Activated CD8-positive, alpha-beta T cell treated with anti-CD3 and anti-CD28 coated beads for 36 hours (primary cell): ENCODE measurements at regions not wholly inside any gene's neighbourhood (a gene's known extent, or its start where the extent isn't known, plus 50 kb on each side); places are given as distances from the start of the nearest gene placed in this dataset.

ENCODE experiments used
- ATAC-seq: fragments of 200-7000 bp; cut with Tn5 transposase; one replicate; pipeline ENCODE4 v1.10.0; 2021; ENCODE audit warnings: mild to moderate bottlenecking, moderate library complexity
- CTCF ChIA-PET: fragments of 350-600 bp; sonication (Branson Sonifier 250); formaldehyde crosslinking; loops from one replicate; lab custom pipeline; 2021; ENCODE audit warnings: antibody characterized with exemption; lab: Charles Lee
- POLR2A ChIA-PET: fragments of 350-600 bp; sonication (Branson Sonifier 250); formaldehyde crosslinking; loops from one replicate; lab custom pipeline; 2021; ENCODE audit warnings: antibody characterized with exemption; lab: Charles Lee
- DNase-seq: peaks from one replicate; pipeline ENCODE4 v3.0.0-alpha.2; 2020
- H3K27ac Mint-ChIP-seq: one replicate; pipeline ENCODE4 v1.8.0; 2021; ENCODE audit warnings: mild to moderate bottlenecking, mixed read lengths
- H3K27me3 Mint-ChIP-seq: one replicate; pipeline ENCODE4 v1.8.0; 2021; ENCODE audit warnings: mixed read lengths
- H3K36me3 Mint-ChIP-seq: one replicate; pipeline ENCODE4 v1.8.0; 2021; ENCODE audit warnings: low read depth, mixed read lengths
- H3K4me1 Mint-ChIP-seq: one replicate; pipeline ENCODE4 v1.8.0; 2021; ENCODE audit warnings: low read depth, mixed read lengths
- H3K4me3 Mint-ChIP-seq: one replicate; pipeline ENCODE4 v1.8.0; 2021; ENCODE audit warnings: mild to moderate bottlenecking, moderate library complexity, mixed read lengths
- H3K9me3 Mint-ChIP-seq: one replicate; pipeline ENCODE4 v1.8.0; 2021; ENCODE audit warnings: mixed read lengths
- intact Hi-C: fragments of 100-400 bp; cut with micrococcal nuclease; formaldehyde crosslinking; loops from one replicate; pipeline ENCODE4 v1.10.0; 2022
- TF ChIP-seq, protein P1 (sequence below): fragments of 200-600 bp; IDR thresholded peaks from one replicate; pipeline ENCODE4 v1.8.0; 2022; ENCODE audit warnings: antibody characterized with exemption, mild to moderate bottlenecking

DNA sequence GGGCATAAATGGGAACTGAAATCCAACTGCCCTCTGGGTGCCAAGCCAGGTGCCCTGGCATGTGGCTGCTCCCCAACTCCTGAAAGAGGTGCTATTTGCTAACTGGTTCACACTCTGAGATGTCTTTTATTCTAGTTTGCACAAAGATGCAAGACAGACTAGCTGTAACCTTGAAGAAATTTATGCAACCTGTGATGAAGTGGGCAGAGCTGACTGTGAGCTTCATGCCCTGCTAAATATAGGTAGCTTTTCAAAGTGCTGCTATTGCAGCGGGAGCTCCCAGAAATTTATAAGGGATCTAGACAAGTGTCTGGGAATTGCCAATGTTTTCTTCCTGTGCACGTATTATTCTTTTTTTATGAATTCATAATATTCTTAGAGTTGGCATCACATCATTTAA lies 517.5 kb downstream of the RNF144B start:
- TF ChIP-seq, protein P1, sequence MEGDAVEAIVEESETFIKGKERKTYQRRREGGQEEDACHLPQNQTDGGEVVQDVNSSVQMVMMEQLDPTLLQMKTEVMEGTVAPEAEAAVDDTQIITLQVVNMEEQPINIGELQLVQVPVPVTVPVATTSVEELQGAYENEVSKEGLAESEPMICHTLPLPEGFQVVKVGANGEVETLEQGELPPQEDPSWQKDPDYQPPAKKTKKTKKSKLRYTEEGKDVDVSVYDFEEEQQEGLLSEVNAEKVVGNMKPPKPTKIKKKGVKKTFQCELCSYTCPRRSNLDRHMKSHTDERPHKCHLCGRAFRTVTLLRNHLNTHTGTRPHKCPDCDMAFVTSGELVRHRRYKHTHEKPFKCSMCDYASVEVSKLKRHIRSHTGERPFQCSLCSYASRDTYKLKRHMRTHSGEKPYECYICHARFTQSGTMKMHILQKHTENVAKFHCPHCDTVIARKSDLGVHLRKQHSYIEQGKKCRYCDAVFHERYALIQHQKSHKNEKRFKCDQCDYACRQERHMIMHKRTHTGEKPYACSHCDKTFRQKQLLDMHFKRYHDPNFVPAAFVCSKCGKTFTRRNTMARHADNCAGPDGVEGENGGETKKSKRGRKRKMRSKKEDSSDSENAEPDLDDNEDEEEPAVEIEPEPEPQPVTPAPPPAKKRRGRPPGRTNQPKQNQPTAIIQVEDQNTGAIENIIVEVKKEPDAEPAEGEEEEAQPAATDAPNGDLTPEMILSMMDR = no peak
- intact Hi-C loops = no loop called here
- Mint-ChIP-seq H3K27me3 (no peaks in the 10 kb centered on the region), H3K4me1 (no peaks in the 10 kb centered on the region), H3K36me3 (no peaks in the 10 kb centered on the region), H3K9me3 (no peaks in the 10 kb centered on the region), H3K27ac (no peak overlapping the region), H3K4me3 (no peak overlapping the region)
- CTCF ChIA-PET = no interaction called here
- DNase-seq = no peak
- no peak for ATAC-seq
- POLR2A ChIA-PET = no interaction called here

DNA sequence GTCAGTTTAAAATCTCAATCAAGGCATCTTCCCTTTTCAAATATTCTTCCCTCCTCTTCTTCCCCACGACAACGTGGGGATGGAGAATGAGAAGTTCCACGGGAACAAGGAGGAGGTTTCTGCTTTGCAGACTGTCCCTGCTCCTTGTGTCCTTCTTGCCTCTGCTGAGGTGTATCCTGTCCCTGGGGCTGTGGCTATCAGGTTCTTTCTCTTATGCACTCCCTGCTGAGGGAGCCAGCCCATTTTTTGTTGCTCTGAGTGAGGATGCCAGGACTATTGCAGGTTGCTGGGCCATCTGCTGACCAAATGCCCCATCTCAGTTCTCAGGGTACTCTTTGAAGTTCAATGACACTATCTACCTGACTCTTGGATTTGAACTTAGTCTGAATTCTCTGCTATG lies 533.6 kb downstream of the RNF144B start:
- POLR2A ChIA-PET = no interaction called here
- H3K27ac Mint-ChIP-seq = no peak overlapping the region

DNA sequence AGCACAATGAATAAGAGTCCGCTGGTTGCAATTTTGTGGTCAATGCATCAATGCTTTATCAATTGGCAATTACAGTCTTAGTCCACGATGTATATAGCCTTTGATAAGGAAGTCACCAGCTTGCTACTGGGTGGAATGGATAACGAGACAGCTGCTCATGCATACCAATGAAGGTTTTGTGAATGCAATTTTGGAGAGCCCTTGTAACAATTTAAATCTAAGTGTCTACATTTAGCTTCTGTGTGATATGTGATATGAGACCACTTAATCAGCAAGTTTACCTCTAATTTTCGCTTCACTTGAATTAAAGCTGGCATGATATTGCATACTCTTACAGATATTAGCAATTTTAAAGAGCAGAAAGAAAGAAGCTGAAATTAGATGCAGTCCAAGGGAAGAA lies 543.9 kb downstream of the RNF144B start:
- CTCF ChIA-PET = no interaction called here
- POLR2A ChIA-PET = no interaction called here

More for the DNA sequence above, 533.6 kb downstream of the RNF144B start:
- CTCF ChIA-PET = no interaction called here
- Mint-ChIP-seq H3K27me3 (no peaks in the 10 kb centered on the region), H3K4me1 (no peaks in the 10 kb centered on the region), H3K4me3 (no peak overlapping the region), H3K9me3 (no peaks in the 10 kb centered on the region), H3K36me3 (no peaks in the 10 kb centered on the region)
- intact Hi-C loops = no loop called here
- TF ChIP-seq, protein P1 = no peak
- DNase-seq (no peak), ATAC-seq (no peak)

DNA sequence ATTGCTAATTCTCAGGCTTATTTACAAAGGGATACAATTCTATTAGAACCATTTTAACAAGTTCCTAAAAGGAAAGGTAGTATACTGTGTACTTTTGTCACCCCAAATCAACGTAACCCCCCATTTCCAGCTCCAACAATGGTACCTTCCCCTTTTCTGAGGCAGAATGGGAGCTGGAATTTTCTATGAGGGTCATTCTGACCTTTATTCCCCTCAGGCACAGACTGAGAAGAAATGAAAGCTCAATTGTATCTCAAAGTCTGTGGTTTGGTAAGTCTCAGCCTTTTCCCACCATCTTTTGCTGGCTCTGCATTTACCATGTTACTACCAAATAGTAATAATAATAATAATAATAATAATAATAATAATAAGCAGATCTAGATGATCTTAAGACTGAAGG lies 571.0 kb downstream of the RNF144B start:
- Mint-ChIP-seq H3K27me3 (no peaks in the 10 kb centered on the region), H3K36me3 (no peaks in the 10 kb centered on the region), H3K4me3 (no peak overlapping the region), H3K27ac (no peak overlapping the region), H3K4me1 (no peaks in the 10 kb centered on the region), H3K9me3 (peaks cover 2% of the 10 kb centered on the region)
- intact Hi-C loops = no loop called here
- DNase-seq (no peak), ATAC-seq (no peak)
- CTCF ChIA-PET = interaction anchor here (1.0 kb wide), 1 partner anchor 34 kb away, joined by 3 read pairs; no protein-coding TSS in a partner anchor
- POLR2A ChIA-PET = no interaction called here
- TF ChIP-seq, protein P1 = no peak

More for the DNA sequence above, 543.9 kb downstream of the RNF144B start:
- ATAC-seq (no peak), DNase-seq (no peak)
- Mint-ChIP-seq H3K4me1 (no peaks in the 10 kb centered on the region), H3K36me3 (no peaks in the 10 kb centered on the region), H3K9me3 (peaks cover 1% of the 10 kb centered on the region), H3K27me3 (no peaks in the 10 kb centered on the region), H3K4me3 (no peak overlapping the region), H3K27ac (no peak overlapping the region)
- TF ChIP-seq, protein P1 = no peak
- intact Hi-C loops = no loop called here

DNA sequence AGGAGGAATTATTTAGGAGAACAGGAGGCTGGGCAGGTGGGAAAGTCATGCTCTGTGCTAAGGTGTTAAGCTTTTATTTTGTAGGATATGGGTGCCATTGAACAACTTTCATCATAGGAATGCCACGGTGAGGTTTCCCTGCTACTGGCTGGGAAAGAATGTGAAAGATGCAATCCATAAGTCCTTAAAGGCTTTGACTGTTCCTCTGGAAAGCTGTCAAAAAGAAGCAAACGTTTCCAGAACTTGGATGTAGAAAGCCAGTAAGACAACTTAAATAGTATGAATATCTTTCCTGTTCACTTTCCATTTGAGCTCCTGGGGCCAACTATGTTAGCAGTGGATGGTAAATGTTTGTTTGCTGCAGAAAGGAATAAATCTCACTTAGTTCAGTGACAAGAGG lies 574.4 kb downstream of the RNF144B start:
- no peak for ATAC-seq
- Mint-ChIP-seq H3K27me3 (no peaks in the 10 kb centered on the region), H3K27ac (no peak overlapping the region), H3K4me1 (no peaks in the 10 kb centered on the region), H3K9me3 (peaks cover 13% of the 10 kb centered on the region), H3K36me3 (no peaks in the 10 kb centered on the region), H3K4me3 (no peak overlapping the region)
- TF ChIP-seq, protein P1 = no peak
- ChIA-PET POLR2A (no interaction called here), CTCF (no interaction called here)
- DNase-seq = no peak
- intact Hi-C loops = no loop called here
